Body of pancreas (tissue), 4 donors: ENCODE measurements at regions not wholly inside any gene's neighbourhood (a gene's known extent, or its start where the extent isn't known, plus 50 kb on each side); places are given as distances from the start of the nearest gene placed in this dataset.

Experiments
- ATAC-seq: fragments of 150-250 bp; one replicate; pipeline ENCODE4 v1.9.1; 2016
- DNase-seq, 4 donors: peaks; one replicate each; pipeline ENCODE4 v3.0.0-alpha.2; 2019
- H3K27ac ChIP-seq, 4 donors: fragments of 200-600 bp; sonication (generic); 1 replicate in 3 of 4; 2 replicates in 1 of 4; pipeline versions ENCODE4 v1.5.1 to v1.6.1; 2016 to 2019; ENCODE audit warnings: mild to moderate bottlenecking in 1 of 4, mixed read lengths in 1 of 4, moderate library complexity in 1 of 4
- H3K27me3 ChIP-seq, 2 donors: fragments of 200-600 bp; sonication (generic); one replicate each; pipeline ENCODE4 v1.6.0; 2016; ENCODE audit warnings: mild to moderate bottlenecking in 1 of 2
- H3K36me3 ChIP-seq, 2 donors: fragments of 200-600 bp; sonication (generic); replicated peaks in 1 of 2; 2 replicates each; pipeline ENCODE4 v1.5.1; 2016; ENCODE audit warnings: low read depth in 2 of 2; ENCODE audit not compliant: insufficient read depth in 1 of 2
- H3K4me1 ChIP-seq: fragments of 200-600 bp; sonication (generic); one replicate; pipeline ENCODE4 v1.6.0; 2016
- H3K4me3 ChIP-seq, 2 donors: fragments of 200-600 bp; sonication (generic); 1 replicate in 1 of 2; 2 replicates in 1 of 2; pipeline ENCODE4 v1.5.1; 2016 to 2019
- H3K9me3 ChIP-seq, 3 donors: fragments of 200-600 bp; sonication (generic); 1 replicate in 2 of 3; 2 replicates in 1 of 3; pipeline ENCODE4 v1.5.1; 2016
- POLR2A ChIP-seq, 3 donors: fragments of 450-650 bp; IDR thresholded peaks; one replicate each; pipeline ENCODE4 v1.6.1; 2016; ENCODE audit warnings: antibody characterized with exemption in 3 of 3, mild to moderate bottlenecking in 2 of 3
- WGBS, 2 donors: methylation state at CpG; one replicate each; pipeline ENCODE4 v1.1.5; 2017; 5-methylcytosine and 5-hydroxymethylcytosine counted together
- intact Hi-C: fragments of 100-400 bp; cut with DNase I; formaldehyde crosslinking; loops from one replicate; pipeline ENCODE4 v1.15.1; 2023
- TF ChIP-seq, protein P1 (sequence below), 7 experiments: fragments of 450-650 bp in 4 of 7; fragments of 200-600 bp in 3 of 7; sonication (generic) in 3 of 7; IDR thresholded peaks; one replicate each; pipeline ENCODE4 v1.5.1; 2016 to 2019; ENCODE audit warnings: antibody characterized with exemption in 7 of 7

DNA sequence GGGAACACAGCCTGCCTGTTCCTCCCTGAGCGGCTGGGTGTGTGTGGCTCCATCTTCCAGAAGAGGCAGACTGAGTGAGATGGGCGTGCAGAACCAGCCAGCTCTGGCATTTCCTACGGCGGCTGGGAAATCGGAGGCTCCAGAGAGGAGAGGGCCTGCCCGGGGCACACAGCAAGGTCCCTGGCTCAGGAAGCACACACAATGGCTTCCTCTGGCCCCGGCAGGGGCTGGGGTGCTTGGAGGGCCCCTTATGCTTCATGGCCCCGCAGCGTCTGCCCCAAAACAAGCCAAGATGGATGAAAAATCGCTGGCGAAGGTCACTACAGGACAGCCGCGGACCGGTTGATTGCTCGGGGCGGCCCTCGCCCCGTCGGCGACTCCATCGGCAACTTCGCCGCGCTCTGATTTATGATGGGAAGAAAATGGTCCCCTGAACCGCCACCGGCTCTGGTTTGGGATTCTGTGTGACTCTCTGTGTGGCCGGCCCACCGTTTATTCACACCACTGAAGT is 191.5 kb upstream of the C14orf180 start:
- no peaks in the 10 kb centered on the region for H3K9me3 ChIP-seq
- no peak overlapping the region for H3K4me3 ChIP-seq
- DNase-seq (no peak), ATAC-seq (no peak)
- intact Hi-C loops = no loop called here
- TF ChIP-seq, protein P1, sequence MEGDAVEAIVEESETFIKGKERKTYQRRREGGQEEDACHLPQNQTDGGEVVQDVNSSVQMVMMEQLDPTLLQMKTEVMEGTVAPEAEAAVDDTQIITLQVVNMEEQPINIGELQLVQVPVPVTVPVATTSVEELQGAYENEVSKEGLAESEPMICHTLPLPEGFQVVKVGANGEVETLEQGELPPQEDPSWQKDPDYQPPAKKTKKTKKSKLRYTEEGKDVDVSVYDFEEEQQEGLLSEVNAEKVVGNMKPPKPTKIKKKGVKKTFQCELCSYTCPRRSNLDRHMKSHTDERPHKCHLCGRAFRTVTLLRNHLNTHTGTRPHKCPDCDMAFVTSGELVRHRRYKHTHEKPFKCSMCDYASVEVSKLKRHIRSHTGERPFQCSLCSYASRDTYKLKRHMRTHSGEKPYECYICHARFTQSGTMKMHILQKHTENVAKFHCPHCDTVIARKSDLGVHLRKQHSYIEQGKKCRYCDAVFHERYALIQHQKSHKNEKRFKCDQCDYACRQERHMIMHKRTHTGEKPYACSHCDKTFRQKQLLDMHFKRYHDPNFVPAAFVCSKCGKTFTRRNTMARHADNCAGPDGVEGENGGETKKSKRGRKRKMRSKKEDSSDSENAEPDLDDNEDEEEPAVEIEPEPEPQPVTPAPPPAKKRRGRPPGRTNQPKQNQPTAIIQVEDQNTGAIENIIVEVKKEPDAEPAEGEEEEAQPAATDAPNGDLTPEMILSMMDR (IDR thresholded peaks at IDR 0.05) = no peak
- no peak for TF ChIP-seq POLR2A (IDR thresholded peaks at IDR 0.05)
- no peaks in the 10 kb centered on the region for H3K36me3 ChIP-seq
- H3K4me1 ChIP-seq = no peaks in the 10 kb centered on the region
- H3K27me3 ChIP-seq = no peaks in the 10 kb centered on the region
- WGBS, 2 donors = 81 to 84% methylated on average over 26 to 28 of the region's 28 CpGs
- H3K27ac ChIP-seq = no peak overlapping the region

DNA sequence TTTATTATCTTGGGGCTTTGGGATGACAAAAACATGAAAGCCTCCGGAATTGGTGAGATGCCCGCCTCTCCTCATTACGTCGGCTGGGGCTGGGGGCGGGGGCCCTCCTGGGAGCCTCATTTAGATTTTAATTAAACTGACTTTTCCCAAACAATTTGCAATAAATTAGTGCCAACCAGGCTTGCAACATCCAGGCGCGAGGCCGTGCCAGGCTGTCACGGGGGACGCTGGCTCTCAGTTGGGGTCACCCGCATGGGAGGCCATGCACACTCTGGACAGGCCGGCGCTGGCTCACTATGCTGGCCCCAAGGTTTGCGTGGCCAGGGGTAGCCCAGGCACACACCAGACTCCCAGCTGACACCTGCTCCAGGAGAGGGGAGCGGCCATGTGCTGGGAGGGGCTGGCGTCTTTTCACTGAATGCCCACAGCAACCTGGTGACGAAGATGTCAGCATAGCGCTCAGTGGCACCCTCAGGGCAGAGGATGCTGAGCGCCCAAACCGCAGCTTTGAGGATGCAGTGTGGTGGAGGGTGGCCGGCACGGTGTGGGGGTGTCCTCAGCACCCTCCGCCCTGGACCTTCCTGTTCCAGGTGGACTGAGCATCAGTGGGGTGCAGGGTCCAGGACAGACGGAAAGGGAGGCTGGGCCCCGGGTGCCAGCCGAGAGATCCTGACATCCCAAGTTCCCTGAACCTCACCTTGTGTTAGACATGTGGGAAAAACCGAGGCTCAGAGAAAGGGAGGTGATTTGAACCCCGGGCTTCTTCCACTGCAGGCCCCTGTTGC is 190.8 kb upstream of the C14orf180 start:
- no peaks in the 10 kb centered on the region for H3K4me1 ChIP-seq
- no peak for ATAC-seq
- no peak for DNase-seq
- no peak for TF ChIP-seq POLR2A (IDR thresholded peaks at IDR 0.05)
- TF ChIP-seq, protein P1 (IDR thresholded peaks at IDR 0.05) = no peak
- 76 to 79% methylated on average over 10 to 28 of the region's 28 CpGs for WGBS, 2 donors
- H3K27me3 ChIP-seq = no peaks in the 10 kb centered on the region
- no peak overlapping the region for H3K4me3 ChIP-seq
- no peaks in the 10 kb centered on the region for H3K9me3 ChIP-seq
- no peak overlapping the region for H3K27ac ChIP-seq
- intact Hi-C loops = no loop called here
- H3K36me3 ChIP-seq = no peaks in the 10 kb centered on the region

DNA sequence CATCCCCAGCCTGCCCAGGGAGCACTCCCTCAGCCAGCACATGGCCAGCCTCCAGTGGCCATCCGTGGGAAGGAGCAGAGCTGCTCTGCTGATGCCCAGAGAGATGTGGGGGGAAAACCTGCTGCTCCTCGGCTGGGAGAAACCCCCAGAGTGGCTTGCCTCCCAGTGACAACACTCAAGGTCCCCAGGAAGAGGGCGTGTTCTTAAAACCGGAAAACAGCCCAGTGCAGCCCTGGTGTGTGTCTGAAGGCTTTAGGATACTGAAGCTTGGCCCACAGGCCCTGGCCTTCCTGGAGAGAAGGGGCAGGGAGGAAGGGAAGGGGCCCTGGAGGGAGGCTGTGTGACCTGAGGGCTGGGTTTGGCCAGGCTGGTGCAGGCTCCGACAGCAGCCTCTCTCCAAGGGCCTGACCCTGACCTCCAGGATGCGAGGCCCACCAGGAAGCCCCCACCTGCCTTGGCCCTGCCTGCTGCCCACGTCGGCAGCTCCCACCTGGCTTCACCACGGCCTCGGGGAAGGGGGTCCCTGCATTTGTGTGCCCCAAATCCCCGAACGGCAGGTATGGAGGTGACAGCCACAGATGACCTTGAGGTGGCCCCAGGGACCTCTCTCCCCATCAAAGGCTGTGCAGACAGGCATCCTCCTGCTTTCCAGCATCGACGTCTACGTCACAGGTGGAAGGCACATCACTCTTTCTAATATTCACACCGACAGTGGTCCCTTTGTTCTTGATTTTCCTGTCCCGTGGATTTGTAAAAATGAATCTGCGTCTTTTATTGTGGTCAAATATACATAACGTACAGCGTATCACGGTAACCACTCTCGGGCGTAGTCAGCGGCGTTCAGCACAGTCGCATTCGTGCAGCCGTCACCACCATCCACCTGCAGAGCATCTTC is 190.0 kb upstream of the C14orf180 start:
- no peak for ATAC-seq
- Histone ChIP-seq H3K36me3 (no peaks in the 10 kb centered on the region), H3K27ac (no peak overlapping the region), H3K4me1 (no peaks in the 10 kb centered on the region), H3K4me3 (no peak overlapping the region), H3K27me3 (no peaks in the 10 kb centered on the region), H3K9me3 (no peaks in the 10 kb centered on the region)
- DNase-seq = no peak
- intact Hi-C loops = no loop called here
- 54 to 68% methylated on average over 19 to 28 of the region's 28 CpGs for WGBS, 2 donors
- TF ChIP-seq, protein P1 (IDR thresholded peaks at IDR 0.05) = no peak
- TF ChIP-seq POLR2A (IDR thresholded peaks at IDR 0.05) = no peak

DNA sequence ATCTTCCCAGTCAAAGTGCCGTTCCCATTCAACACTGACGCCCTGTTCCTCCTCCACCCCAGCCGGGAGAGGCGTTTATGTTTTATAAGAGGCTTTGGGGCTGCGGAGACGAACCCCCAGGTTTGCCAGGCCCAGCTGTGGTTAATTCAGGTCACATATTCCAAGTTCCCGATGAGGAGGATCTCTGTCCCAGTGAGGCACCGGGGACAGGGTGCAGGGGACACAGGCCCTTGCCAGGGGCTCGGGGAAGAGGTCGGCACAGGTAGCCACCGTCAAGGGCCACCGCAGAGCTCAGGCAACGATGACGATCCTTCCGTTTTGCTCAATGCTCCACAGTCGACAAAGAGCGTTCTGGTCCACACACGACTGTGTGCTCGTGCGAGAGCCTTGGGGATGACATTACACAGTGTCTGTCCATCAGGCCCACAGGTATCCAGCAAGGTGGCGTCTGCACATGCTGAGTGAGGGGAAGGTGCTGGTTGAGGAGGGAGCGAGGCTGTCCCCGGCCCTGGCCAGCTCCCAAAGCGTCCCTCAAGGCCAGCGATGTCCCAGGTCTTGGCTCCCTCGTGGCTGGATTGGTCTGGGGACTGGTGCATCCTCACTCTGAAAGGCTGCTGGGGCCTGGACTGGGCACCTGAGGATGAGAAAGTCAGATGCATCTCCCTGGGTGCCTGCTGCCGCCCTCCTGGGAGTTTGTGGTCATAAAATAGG is 189.2 kb upstream of the C14orf180 start:
- TF ChIP-seq POLR2A (IDR thresholded peaks at IDR 0.05) = no peak
- TF ChIP-seq, protein P1 (IDR thresholded peaks at IDR 0.05) = no peak
- H3K4me3 ChIP-seq = no peak overlapping the region
- DNase-seq (no peak), ATAC-seq (no peak)
- no peaks in the 10 kb centered on the region for H3K27me3 ChIP-seq
- no peak overlapping the region for H3K27ac ChIP-seq
- no peaks in the 10 kb centered on the region for H3K9me3 ChIP-seq
- no peaks in the 10 kb centered on the region for H3K4me1 ChIP-seq
- 71 to 73% methylated on average over 25 to 27 of the region's 27 CpGs for WGBS, 2 donors
- intact Hi-C loops = no loop called here
- no peaks in the 10 kb centered on the region for H3K36me3 ChIP-seq
